Panc1 (cell line): ENCODE measurements at regions not wholly inside any gene's neighbourhood (a gene's known extent, or its start where the extent isn't known, plus 50 kb on each side); places are given as distances from the start of the nearest gene placed in this dataset.

Experiments used
- CTCF ChIP-seq: fragments of 450-650 bp; IDR thresholded peaks from 2 replicates; pipeline ENCODE4 v1.5.1; 2017; ENCODE audit warnings: mild to moderate bottlenecking
- POLR2AphosphoS5 ChIP-seq: IDR thresholded peaks from 2 replicates; pipeline ENCODE4 v1.6.1; 2012; ENCODE audit warnings: mild to moderate bottlenecking, low read depth, low read length, moderate library complexity
- SIN3A ChIP-seq: IDR thresholded peaks from 2 replicates; pipeline ENCODE4 v1.6.1; 2012; ENCODE audit warnings: low read depth, mild to moderate bottlenecking, low read length, moderate library complexity, borderline replicate concordance; ENCODE audit not compliant: insufficient read depth
- TCF7L2 ChIP-seq: IDR thresholded peaks from 2 replicates; pipeline ENCODE4 v1.6.1; 2011; ENCODE audit warnings: mild to moderate bottlenecking, low read depth, low read length, inconsistent platforms
- TF ChIP-seq, protein P1 (sequence below), 2 experiments: IDR thresholded peaks; 2 replicates each; pipeline ENCODE4 v1.6.1; 2011 to 2012; ENCODE audit warnings: low read depth in 2 of 2, control low read depth in 1 of 2, low read length in 1 of 2, mild to moderate bottlenecking in 1 of 2, moderate library complexity in 1 of 2; ENCODE audit not compliant: insufficient read depth in 1 of 2

DNA sequence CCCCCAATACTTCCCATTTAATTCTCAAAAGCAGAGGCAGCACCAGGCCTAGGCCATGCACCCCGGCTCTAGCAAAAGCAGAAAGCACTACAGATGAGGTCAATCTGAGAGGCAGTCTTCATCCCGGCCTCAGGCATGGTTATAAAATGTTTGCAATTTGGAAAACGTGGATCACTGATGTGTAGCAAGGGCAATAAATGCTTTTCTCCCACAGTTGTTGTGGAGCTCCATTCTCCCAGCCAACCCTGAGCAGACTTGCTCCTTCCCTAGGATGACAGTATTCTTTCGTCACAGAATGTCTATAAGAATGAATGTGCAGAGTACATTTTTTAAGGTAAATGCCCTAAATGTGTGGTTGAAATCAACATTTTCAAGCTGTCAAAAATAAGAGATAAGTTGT is 157.3 kb upstream of the DAPK1 start:
- TF ChIP-seq CTCF (no peak), POLR2AphosphoS5 (no peak), TCF7L2 (no peak), SIN3A (no peak)
- TF ChIP-seq, protein P1, sequence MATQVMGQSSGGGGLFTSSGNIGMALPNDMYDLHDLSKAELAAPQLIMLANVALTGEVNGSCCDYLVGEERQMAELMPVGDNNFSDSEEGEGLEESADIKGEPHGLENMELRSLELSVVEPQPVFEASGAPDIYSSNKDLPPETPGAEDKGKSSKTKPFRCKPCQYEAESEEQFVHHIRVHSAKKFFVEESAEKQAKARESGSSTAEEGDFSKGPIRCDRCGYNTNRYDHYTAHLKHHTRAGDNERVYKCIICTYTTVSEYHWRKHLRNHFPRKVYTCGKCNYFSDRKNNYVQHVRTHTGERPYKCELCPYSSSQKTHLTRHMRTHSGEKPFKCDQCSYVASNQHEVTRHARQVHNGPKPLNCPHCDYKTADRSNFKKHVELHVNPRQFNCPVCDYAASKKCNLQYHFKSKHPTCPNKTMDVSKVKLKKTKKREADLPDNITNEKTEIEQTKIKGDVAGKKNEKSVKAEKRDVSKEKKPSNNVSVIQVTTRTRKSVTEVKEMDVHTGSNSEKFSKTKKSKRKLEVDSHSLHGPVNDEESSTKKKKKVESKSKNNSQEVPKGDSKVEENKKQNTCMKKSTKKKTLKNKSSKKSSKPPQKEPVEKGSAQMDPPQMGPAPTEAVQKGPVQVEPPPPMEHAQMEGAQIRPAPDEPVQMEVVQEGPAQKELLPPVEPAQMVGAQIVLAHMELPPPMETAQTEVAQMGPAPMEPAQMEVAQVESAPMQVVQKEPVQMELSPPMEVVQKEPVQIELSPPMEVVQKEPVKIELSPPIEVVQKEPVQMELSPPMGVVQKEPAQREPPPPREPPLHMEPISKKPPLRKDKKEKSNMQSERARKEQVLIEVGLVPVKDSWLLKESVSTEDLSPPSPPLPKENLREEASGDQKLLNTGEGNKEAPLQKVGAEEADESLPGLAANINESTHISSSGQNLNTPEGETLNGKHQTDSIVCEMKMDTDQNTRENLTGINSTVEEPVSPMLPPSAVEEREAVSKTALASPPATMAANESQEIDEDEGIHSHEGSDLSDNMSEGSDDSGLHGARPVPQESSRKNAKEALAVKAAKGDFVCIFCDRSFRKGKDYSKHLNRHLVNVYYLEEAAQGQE (IDR thresholded peaks at IDR 0.05; ENCODE audit: insufficient read depth in 1 of 2, low read depth in 2 of 2, low read length in 1 of 2), result no peak
